ENCODE measurements at regions not wholly inside any gene's neighbourhood (a gene's known extent, or its start where the extent isn't known, plus 50 kb on each side); places are given as distances from the start of the nearest gene placed in this dataset.

- Histone ChIP-seq H3K4me1 (ENCODE audit: control insufficient read depth, insufficient read depth, low read length) (peaks cover 8% of the 10 kb centered on the region), H3K36me3 (ENCODE audit: control insufficient read depth, insufficient read depth, low read length) (no peaks in the 10 kb centered on the region), H3K4me3 (ENCODE audit: low read length) (no peak overlapping the region), H3K27me3 (ENCODE audit: control insufficient read depth, insufficient read depth, low read length) (no peaks in the 10 kb centered on the region), H3K9me3 (ENCODE audit: control insufficient read depth, low read depth, low read length) (no peaks in the 10 kb centered on the region), H3K27ac (ENCODE audit: low read length) (no peak overlapping the region)
- no peak for DNase-seq
- WGBS (ENCODE audit: insufficient coverage, low lambda C conversion rate): no CpG with 5 or more reads among the region's 10 CpGs
These were observed 247.0 kb downstream of the STK31 start for GRCh38 chr7:23956772-23957576.

GRCh38 chr7:23959821-23960220 lies 249.8 kb downstream of the STK31 start:
- WGBS (ENCODE audit: insufficient coverage, low lambda C conversion rate): 80% methylated on average over 2 of the region's 3 CpGs
- Histone ChIP-seq H3K27ac (ENCODE audit: low read length) (no peak overlapping the region), H3K9me3 (ENCODE audit: control insufficient read depth, low read depth, low read length) (no peaks in the 10 kb centered on the region), H3K27me3 (ENCODE audit: control insufficient read depth, insufficient read depth, low read length) (no peaks in the 10 kb centered on the region), H3K4me1 (ENCODE audit: control insufficient read depth, insufficient read depth, low read length) (peaks cover 12% of the 10 kb centered on the region), H3K4me3 (ENCODE audit: low read length) (no peak overlapping the region), H3K36me3 (ENCODE audit: control insufficient read depth, insufficient read depth, low read length) (no peaks in the 10 kb centered on the region)
- DNase-seq: no peak

GRCh38 chr7:23960361-23960760 lies 250.3 kb downstream of the STK31 start:
- Histone ChIP-seq H3K27me3 (ENCODE audit: control insufficient read depth, insufficient read depth, low read length) (no peaks in the 10 kb centered on the region), H3K36me3 (ENCODE audit: control insufficient read depth, insufficient read depth, low read length) (no peaks in the 10 kb centered on the region), H3K9me3 (ENCODE audit: control insufficient read depth, low read depth, low read length) (no peaks in the 10 kb centered on the region), H3K4me1 (ENCODE audit: control insufficient read depth, insufficient read depth, low read length) (peaks cover 16% of the 10 kb centered on the region), H3K4me3 (ENCODE audit: low read length) (no peak overlapping the region), H3K27ac (ENCODE audit: low read length) (no peak overlapping the region)
- no CpG with 5 or more reads among the region's 2 CpGs for WGBS (ENCODE audit: insufficient coverage, low lambda C conversion rate)
- DNase-seq: no peak

GRCh38 chr7:23963461-23964165 lies 253.6 kb downstream of the STK31 start:
- Histone ChIP-seq H3K27ac (ENCODE audit: low read length) (no peak overlapping the region), H3K4me3 (ENCODE audit: low read length) (no peak overlapping the region), H3K9me3 (ENCODE audit: control insufficient read depth, low read depth, low read length) (no peaks in the 10 kb centered on the region), H3K36me3 (ENCODE audit: control insufficient read depth, insufficient read depth, low read length) (no peaks in the 10 kb centered on the region), H3K27me3 (ENCODE audit: control insufficient read depth, insufficient read depth, low read length) (no peaks in the 10 kb centered on the region), H3K4me1 (ENCODE audit: control insufficient read depth, insufficient read depth, low read length) (peaks cover 29% of the 10 kb centered on the region)
- no peak for DNase-seq
- no CpG with 5 or more reads among the region's 8 CpGs for WGBS (ENCODE audit: insufficient coverage, low lambda C conversion rate)

- peaks cover 37% of the 10 kb centered on the region for H3K4me1 ChIP-seq (ENCODE audit: control insufficient read depth, insufficient read depth, low read length)
- H3K27ac ChIP-seq (ENCODE audit: low read length): no peak overlapping the region
- H3K27me3 ChIP-seq (ENCODE audit: control insufficient read depth, insufficient read depth, low read length): no peaks in the 10 kb centered on the region
- H3K9me3 ChIP-seq (ENCODE audit: control insufficient read depth, low read depth, low read length): no peaks in the 10 kb centered on the region
- no peak for DNase-seq
- no peaks in the 10 kb centered on the region for H3K36me3 ChIP-seq (ENCODE audit: control insufficient read depth, insufficient read depth, low read length)
- no CpG with 5 or more reads among the region's 7 CpGs for whole genome bisulfite sequencing (ENCODE audit: insufficient coverage, low lambda C conversion rate)
- H3K4me3 ChIP-seq (ENCODE audit: low read length): no peak overlapping the region
These were observed 254.7 kb downstream of the STK31 start for GRCh38 chr7:23964715-23965114.

GRCh38 chr7:23965296-23965695 lies 255.3 kb downstream of the STK31 start:
- H3K9me3 ChIP-seq (ENCODE audit: control insufficient read depth, low read depth, low read length): no peaks in the 10 kb centered on the region
- H3K4me3 ChIP-seq (ENCODE audit: low read length): no peak overlapping the region
- DNase-seq: peak; percentile 26 to 73
- H3K27ac ChIP-seq (ENCODE audit: low read length): peak overlapping the region; percentile 4
- H3K36me3 ChIP-seq (ENCODE audit: control insufficient read depth, insufficient read depth, low read length): no peaks in the 10 kb centered on the region
- peaks cover 41% of the 10 kb centered on the region for H3K4me1 ChIP-seq (ENCODE audit: control insufficient read depth, insufficient read depth, low read length)
- WGBS (ENCODE audit: insufficient coverage, low lambda C conversion rate): no CpG with 5 or more reads among the region's 5 CpGs
- H3K27me3 ChIP-seq (ENCODE audit: control insufficient read depth, insufficient read depth, low read length): no peaks in the 10 kb centered on the region

- Histone ChIP-seq H3K36me3 (ENCODE audit: control insufficient read depth, insufficient read depth, low read length) (no peaks in the 10 kb centered on the region), H3K27ac (ENCODE audit: low read length) (no peak overlapping the region), H3K27me3 (ENCODE audit: control insufficient read depth, insufficient read depth, low read length) (no peaks in the 10 kb centered on the region), H3K4me1 (ENCODE audit: control insufficient read depth, insufficient read depth, low read length) (peaks cover 42% of the 10 kb centered on the region), H3K4me3 (ENCODE audit: low read length) (no peak overlapping the region), H3K9me3 (ENCODE audit: control insufficient read depth, low read depth, low read length) (no peaks in the 10 kb centered on the region)
- DNase-seq: no peak
These were observed 256.9 kb downstream of the STK31 start for GRCh38 chr7:23966941-23967340.

- Histone ChIP-seq H3K4me1 (ENCODE audit: control insufficient read depth, insufficient read depth, low read length) (peaks cover 42% of the 10 kb centered on the region), H3K27me3 (ENCODE audit: control insufficient read depth, insufficient read depth, low read length) (no peaks in the 10 kb centered on the region), H3K36me3 (ENCODE audit: control insufficient read depth, insufficient read depth, low read length) (no peaks in the 10 kb centered on the region), H3K27ac (ENCODE audit: low read length) (peak overlapping the region; percentile 43), H3K9me3 (ENCODE audit: control insufficient read depth, low read depth, low read length) (no peaks in the 10 kb centered on the region), H3K4me3 (ENCODE audit: low read length) (no peak overlapping the region)
- no CpG with 5 or more reads among the region's 5 CpGs for WGBS (ENCODE audit: insufficient coverage, low lambda C conversion rate)
- DNase-seq: peak in 1 of 2 donors; percentile 64
These were observed 258.1 kb downstream of the STK31 start for GRCh38 chr7:23967949-23968599.

- no peak overlapping the region for H3K4me3 ChIP-seq (ENCODE audit: low read length)
- no peaks in the 10 kb centered on the region for H3K27me3 ChIP-seq (ENCODE audit: control insufficient read depth, insufficient read depth, low read length)
- peak overlapping the region; percentile 43 for H3K27ac ChIP-seq (ENCODE audit: low read length)
- WGBS (ENCODE audit: insufficient coverage, low lambda C conversion rate): 29% methylated on average over 1 of the region's 2 CpGs
- H3K9me3 ChIP-seq (ENCODE audit: control insufficient read depth, low read depth, low read length): peaks cover 2% of the 10 kb centered on the region
- no peak for DNase-seq
- no peaks in the 10 kb centered on the region for H3K36me3 ChIP-seq (ENCODE audit: control insufficient read depth, insufficient read depth, low read length)
- H3K4me1 ChIP-seq (ENCODE audit: control insufficient read depth, insufficient read depth, low read length): peaks cover 42% of the 10 kb centered on the region
These were observed 258.8 kb downstream of the STK31 start for GRCh38 chr7:23968791-23969190.

- Histone ChIP-seq H3K4me3 (ENCODE audit: low read length) (no peak overlapping the region), H3K9me3 (ENCODE audit: control insufficient read depth, low read depth, low read length) (peaks cover 2% of the 10 kb centered on the region), H3K36me3 (ENCODE audit: control insufficient read depth, insufficient read depth, low read length) (no peaks in the 10 kb centered on the region), H3K27ac (ENCODE audit: low read length) (peak overlapping the region; percentile 66), H3K27me3 (ENCODE audit: control insufficient read depth, insufficient read depth, low read length) (no peaks in the 10 kb centered on the region), H3K4me1 (ENCODE audit: control insufficient read depth, insufficient read depth, low read length) (peaks cover 42% of the 10 kb centered on the region)
- 40% methylated on average over 1 of the region's 3 CpGs for WGBS (ENCODE audit: insufficient coverage, low lambda C conversion rate)
- peak; percentile 68 to 89 for DNase-seq
These were observed 259.4 kb downstream of the STK31 start for GRCh38 chr7:23969443-23969842.
